Activated CD8-positive, alpha-beta memory T cell treated with anti-CD3 and anti-CD28 coated beads, Interleukin-2, amount 50 U/mL, for 48 hours (primary cell): ENCODE measurements at regions not wholly inside any gene's neighbourhood (a gene's known extent, or its start where the extent isn't known, plus 50 kb on each side); places are given as distances from the start of the nearest gene placed in this dataset.

Source experiments
- DNase-seq: peaks from one replicate; pipeline ENCODE4 v3.0.0-alpha.2; 2020

DNA sequence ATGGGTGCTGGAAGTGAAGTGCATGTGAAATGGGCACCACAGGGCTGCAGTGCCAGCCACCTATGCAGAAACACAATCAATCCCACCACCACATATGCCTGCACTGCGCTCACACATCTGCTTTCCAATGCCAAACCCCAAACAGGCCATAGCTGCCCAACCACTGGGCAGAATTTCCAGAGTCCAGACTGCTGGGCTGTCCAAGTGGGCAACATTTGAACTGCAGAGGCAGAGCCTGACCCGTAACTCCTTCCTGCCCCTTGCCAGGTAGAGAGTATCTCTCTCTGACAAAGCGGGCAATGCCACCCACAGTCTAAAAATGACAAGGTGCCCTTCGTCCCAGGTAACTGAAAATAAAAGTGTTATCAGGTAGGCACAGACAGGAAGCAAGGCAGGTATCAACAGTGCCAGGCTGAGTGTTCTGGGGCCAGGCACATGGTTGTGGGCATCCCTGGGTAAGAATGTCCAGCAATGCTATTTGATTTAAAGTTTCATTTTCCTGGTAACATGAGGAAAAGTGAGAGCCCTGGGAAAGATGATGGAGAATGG is 79.5 kb downstream of the FOXA2 start:
- DNase-seq = no peak

GRCh38 chr20:22503577-22503976 is 80.8 kb downstream of the FOXA2 start:
- no peak for DNase-seq

DNA sequence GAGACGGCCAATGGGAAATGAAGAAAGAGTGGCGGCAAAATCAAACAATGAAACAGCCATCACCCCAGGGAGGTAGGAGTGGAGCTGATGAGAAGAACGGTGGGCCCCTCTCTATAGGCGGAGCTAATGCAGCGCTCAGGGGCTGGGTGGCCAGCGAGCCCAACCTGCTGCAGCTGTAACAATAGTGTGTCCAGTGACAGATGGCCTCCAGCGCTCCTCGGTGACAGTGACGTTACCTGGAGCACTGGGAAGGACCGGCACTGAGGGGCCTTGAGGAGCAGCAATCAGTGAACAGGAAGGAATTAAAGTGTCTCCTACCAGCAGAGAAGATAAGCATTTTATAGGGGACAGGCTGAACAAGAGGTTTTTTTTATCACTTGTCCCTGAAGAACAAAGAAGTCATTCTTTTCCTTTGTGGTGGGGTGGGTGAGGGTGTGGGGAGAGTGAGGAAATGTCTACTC is 81.6 kb downstream of the FOXA2 start:
- DNase-seq = no peak

DNA sequence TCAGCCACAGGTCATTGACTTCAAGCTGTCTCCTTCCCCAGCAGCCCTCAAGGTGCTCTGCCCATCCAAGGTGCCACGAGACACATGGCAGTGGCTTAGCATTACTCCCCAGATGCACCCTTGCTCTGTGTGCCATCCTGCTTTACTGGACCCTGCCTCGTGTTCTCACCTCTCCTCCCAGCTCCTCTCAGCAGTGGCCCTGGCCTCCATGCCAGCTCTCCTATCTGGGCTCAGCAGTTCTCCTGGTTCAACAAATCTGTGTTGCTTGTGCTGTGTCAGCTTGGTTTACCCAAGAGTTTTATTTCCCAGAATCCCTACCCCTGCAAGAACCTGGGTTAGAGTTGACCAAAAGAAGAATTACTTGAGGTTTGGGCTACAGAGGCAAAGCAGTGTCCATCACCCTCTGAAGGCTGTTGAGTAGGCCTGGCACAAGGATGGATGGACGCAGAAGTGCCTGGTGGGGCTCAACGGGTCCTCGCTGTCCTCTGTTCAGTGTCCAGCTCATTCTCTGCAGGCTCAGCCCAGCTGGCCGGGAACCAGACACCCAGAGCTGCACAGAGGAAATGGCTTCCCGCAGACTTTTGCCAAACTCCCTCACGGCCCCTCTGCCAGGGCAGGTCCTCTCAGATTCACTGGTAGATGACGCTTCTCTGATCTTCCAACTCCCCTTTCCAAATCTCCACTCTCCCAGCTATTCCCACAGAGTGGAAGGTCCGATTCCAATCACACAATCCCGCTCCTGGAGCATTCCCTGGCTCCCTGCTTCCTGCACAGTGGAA is 82.6 kb downstream of the FOXA2 start:
- DNase-seq = no peak

- DNase-seq = no peak
These were observed 83.3 kb downstream of the FOXA2 start for GRCh38 chr20:22501034-22501433.

GRCh38 chr20:22499515-22500166 is 84.7 kb downstream of the FOXA2 start:
- no peak for DNase-seq

GRCh38 chr20:22496817-22497216 is 87.6 kb downstream of the FOXA2 start:
- no peak for DNase-seq

DNA sequence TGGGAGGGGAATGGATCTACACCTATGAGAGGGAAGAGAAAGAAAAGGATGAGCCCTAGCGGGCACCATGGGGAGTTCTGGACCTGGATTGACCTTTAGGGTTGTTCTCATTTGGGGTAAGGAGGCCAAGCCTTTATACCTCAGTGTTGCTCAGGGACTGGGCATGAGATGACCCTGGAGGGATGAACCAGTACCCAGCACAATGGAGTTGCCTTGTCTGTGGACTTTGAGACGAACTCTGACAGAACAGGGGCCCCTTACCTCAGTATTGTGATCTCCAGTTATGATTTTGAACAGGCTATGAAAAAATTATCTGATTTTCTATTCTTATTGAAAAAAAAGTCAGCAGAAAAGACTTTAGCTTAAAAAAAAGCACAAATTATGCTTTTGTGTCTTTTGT is 88.6 kb downstream of the FOXA2 start:
- no peak for DNase-seq

GRCh38 chr20:22495172-22495571 is 89.2 kb downstream of the FOXA2 start:
- DNase-seq = no peak

DNA sequence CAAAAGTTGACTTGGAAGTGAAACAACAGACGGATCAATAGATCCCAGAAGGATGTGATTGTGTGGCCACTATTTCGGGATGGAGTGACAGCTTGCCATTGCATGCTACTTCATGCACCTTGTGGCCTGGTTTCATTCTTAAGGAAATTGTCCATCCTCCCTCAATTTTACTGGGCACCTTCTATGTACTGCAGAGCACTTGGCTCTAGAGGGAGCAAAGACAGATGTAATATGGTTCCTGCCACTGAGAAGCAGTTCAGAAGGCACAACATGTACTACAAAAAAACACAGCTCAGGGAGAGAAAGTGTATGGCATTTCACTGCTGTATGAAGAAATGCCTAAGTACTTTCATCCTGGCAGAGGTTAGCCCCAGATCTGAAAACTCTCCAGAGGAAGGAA is 91.9 kb downstream of the FOXA2 start:
- no peak for DNase-seq

- DNase-seq = no peak
These were observed 93.2 kb downstream of the FOXA2 start for GRCh38 chr20:22491194-22491505.

DNA sequence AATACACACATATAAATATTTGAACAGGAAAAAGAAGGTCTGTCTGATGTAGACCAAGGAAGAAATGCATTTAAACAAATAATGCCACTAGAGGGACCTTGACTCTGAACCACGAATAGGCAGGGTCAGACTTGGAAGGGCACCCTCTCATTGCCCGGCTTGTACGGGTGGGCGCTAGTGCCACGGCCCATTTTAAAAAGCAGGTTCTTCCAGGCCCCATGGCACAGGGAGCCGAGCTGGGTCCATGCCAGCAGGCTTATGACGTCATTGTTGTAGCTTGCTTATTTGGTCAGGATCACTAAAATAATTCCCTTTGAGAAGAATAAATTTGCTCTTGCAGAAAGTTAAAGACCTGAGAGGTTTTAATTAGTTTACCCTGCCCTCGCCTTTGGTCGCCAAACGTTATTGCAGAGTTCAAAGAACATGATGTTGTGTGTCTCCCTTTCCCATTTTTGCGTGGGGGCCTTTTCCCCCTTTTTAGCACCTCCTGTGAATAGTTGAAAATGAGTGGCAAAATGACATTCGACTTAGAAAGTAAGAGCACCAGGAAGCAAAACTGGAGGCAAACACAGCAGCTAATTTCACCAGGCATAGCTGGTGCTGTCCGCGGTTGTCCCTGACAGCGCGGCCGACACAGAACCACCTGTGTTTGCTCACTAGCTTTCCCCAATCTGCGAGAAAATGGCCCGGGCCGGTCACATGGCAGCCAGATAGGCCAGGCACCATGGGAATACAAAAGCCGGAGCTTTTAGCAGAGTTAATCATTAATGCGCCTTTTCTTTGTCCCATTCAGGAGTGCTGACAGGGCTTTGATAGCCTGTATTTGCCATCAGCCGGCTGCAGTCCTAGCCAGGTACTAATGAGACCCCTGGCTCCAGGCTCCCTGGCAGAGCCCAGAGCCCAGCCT is 93.8 kb downstream of the FOXA2 start:
- DNase-seq = no peak

DNA sequence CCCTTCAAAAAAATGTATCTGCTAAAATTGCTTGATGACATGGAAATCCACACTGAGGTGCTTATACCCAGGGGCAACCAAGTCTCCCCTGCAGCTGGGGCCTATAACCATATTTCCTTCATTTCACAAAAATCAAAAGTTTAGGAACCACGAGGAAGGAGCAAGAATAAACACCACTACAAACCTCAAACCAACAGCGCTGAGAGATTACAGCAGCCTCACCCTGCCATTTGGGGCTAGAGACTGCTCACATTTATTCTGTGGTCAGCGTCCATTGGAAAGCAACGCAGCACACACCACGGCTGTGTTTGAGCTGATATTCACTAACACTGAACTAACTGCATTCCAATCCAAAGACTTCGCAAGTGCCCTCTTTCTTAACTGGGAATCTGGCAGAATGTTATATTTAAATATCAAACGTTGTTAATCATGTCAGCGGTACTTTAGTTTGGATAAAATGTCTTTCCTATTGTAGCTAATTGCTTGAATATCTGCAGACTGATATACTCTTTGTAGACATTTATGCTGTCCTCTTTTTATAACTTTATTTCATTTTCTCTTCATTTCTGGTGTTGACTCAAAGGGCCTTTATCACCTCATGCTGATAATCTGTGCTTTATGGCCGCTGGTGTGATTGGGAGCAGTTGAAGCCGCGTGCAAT is 94.6 kb downstream of the FOXA2 start:
- no peak for DNase-seq

GRCh38 chr20:22480336-22480735 is 104.0 kb downstream of the FOXA2 start:
- no peak for DNase-seq

- DNase-seq = no peak
These were observed 108.7 kb downstream of the FOXA2 start for GRCh38 chr20:22475662-22476061.

DNA sequence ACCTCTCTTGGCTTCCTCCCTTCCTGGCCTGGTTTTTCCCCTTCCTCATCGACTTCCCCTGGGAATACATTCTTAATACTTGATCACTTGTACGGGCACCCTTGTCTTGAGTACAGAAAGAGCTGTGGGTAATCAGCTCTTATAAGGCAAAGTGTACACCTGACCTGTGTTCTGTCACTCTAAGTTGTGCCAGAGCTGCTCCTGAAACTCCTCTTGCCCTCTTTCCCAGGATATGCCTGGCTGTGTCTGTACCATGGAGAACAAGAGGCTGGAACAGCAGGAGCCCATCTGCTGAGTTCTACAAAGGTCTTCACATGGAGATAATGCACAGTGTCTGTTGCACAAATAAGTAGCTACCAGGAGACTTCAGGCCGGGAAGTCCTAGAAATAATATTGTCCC is 110.1 kb downstream of the FOXA2 start:
- no peak for DNase-seq

DNA sequence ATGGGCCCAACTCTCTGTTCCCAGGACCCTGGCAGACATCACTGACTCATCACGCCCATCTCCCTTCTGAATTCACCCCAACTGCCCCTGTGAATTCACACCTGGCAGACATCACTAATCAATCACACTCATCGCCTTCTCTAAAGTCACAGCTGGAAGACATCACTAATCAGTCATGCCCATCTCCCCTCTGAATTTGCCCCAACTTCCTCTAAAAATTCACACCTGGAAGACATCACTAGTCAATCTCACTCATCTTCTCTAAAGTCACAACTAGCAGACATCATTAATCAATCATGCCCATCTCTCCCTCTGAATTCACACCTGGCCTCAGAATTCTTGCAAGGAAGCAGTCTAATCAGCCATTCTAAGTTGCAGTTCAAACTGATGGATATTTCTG is 111.1 kb downstream of the FOXA2 start:
- no peak for DNase-seq

DNA sequence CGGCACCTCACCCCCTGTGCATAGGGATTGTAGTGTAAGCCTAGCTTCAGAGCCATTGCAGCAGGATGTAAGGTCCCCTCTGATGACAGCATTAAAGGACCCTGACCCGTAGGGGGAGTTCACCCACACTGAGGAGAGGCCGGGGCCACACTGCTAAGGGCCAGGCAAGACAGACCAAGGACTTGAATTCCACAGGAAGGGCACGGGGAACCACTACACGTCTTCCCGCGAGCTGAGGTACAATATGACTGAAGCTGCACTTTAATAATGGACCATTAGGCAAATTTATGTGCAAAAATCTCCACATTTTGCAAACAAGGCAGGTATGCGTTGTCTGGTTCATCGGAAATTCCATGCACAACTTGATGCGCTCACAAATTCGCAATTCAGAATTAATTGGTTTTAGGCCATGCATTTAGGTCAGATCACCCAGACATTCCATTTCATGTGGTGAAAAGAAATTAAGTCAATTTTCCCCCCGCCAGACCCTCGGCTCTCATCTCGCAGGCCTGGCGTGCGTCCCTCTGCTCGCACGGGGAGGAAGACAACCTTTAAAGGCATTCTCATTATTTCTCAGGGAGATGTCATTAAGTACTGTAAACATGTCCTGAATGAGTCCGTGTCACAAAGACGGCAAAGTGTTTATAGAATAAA is 111.8 kb downstream of the FOXA2 start:
- no peak for DNase-seq

DNA sequence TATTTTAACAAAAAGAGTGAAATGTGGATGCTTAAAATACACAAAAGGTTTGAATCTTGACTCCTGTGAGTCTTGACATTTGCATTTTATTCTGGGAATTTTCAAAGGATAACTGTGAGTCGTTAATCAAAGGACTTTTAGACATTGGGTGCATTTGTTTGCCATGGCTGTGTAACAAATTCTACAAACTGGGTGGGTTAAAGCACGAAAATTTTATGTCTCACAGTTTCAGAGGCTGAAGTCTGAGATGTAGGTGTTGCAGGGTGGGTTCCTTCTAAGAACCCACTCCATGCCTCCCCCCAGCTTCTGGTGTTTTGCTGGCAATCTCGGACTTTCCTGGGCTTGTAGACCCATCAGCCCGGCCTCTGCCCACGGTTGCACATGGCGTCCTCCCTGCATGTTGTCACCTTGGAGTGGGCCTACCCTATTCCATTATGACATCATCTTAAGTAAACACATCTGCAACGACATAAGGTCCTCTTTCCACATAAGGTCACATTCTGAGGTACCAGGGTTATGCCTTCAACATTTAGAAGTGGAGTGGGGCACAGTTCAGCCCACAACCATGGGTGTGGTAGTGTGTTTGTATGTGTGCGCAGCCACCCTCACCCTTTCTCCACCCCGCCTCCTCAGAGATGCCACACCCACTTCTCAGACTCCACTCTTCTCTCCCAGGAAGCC is 113.1 kb downstream of the FOXA2 start:
- no peak for DNase-seq

DNA sequence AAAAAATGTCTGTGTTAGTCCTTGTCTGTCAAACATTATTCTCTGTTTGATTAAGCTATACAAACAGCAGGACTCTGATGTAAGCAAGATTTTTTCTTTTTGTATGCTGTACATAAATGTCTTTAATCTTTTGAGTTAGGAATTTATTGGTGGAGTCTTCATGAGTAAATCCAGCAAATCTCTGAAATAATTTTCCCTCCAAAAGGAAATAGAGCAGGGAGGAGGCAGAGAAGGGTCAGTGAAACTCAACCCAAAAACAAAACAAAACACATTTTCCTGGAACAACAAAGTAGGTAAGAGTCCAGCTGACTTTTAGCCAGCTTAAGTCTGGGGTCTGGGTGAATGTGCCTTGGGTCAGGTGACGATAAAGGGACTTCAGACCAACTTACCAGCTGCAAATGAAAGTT is 113.7 kb downstream of the FOXA2 start:
- no peak for DNase-seq

DNA sequence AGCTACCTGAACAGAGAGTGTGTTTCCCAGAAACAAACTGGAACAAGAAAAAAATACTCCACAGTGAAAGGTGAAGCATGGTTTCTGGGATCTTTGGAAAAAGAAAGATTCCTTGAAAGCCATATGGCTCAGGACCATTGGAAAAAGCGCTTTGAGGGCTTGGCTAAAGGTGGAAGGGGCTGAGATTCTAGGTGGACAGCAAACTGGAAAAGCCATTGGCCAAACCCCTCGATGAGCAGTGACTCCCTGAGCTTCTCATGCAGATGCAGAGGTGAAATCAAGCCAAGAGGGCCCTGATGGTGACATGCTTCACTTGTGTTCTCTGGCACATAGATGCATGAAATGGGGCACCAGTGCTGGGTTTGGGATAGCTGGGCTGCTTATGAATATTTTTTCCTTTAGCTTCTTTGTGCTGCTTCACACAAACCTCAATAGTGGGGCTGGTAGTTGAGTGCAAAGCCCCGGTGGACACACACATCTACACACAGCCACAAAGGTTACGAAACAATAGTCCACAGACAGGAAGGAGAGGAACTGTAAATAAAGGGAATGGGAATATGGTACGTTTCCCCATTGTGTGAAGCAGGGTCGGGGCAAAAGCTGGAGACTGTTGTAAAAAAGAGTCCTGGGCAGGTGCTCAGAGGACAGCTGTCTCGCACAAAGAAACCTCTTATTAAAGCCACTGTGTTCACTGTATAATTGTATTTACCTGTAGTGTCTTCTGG is 117.8 kb downstream of the FOXA2 start:
- no peak for DNase-seq
